Frontal cortex (tissue), 3 donors: ENCODE measurements at regions not wholly inside any gene's neighbourhood (a gene's known extent, or its start where the extent isn't known, plus 50 kb on each side); places are given as distances from the start of the nearest gene placed in this dataset.

Experiments used
- DNase-seq, 2 donors: peaks; one replicate each; pipeline ENCODE4 v3.0.0; 2012; ENCODE audit warnings: low spot score in 2 of 2
- FAIRE-seq: peaks from 2 replicates; lab custom pipeline; 2012; peaks lifted over from hg19 to GRCh38; lab: Jason Lieb, UNC
- donor health status: control.
- donor health status: control.
- donor health status: control.

- no peak for DNase-seq
- no peak for FAIRE-seq
These were observed 125.0 kb upstream of the APC start for GRCh38 chr5:112612663-112613062.

- FAIRE-seq (no peak), DNase-seq (no peak)
These were observed 123.4 kb upstream of the APC start for GRCh38 chr5:112614285-112614684.

- DNase-seq (no peak), FAIRE-seq (no peak)
These were observed 122.7 kb upstream of the APC start for GRCh38 chr5:112614986-112615385.

- DNase-seq = no peak
- no peak for FAIRE-seq
These were observed 120.7 kb upstream of the APC start for GRCh38 chr5:112616812-112617547.

- FAIRE-seq (no peak), DNase-seq (no peak)
These were observed 112.4 kb upstream of the APC start for GRCh38 chr5:112625246-112625645.

GRCh38 chr5:112625689-112626438, 111.8 kb upstream of the APC start:
- FAIRE-seq (no peak), DNase-seq (no peak)

GRCh38 chr5:112626715-112627114, 111.0 kb upstream of the APC start:
- DNase-seq = no peak
- no peak for FAIRE-seq

GRCh38 chr5:112628214-112628980, 109.3 kb upstream of the APC start:
- FAIRE-seq (no peak), DNase-seq (no peak)

GRCh38 chr5:112630246-112631009, 107.3 kb upstream of the APC start:
- no peak for DNase-seq
- no peak for FAIRE-seq

- no peak for DNase-seq
- FAIRE-seq = no peak
These were observed 103.5 kb upstream of the APC start for GRCh38 chr5:112634166-112634565.

- DNase-seq (no peak), FAIRE-seq (no peak)
These were observed 102.9 kb upstream of the APC start for GRCh38 chr5:112634796-112635195.

GRCh38 chr5:112635276-112635675, 102.4 kb upstream of the APC start:
- FAIRE-seq = no peak
- DNase-seq = no peak

GRCh38 chr5:112635771-112636731, 101.6 kb upstream of the APC start:
- DNase-seq (no peak), FAIRE-seq (no peak)

- FAIRE-seq (no peak), DNase-seq (no peak)
These were observed 100.9 kb upstream of the APC start for GRCh38 chr5:112636751-112637150.

- no peak for DNase-seq
These were observed 100.3 kb upstream of the APC start for GRCh38 chr5:112637343-112637742.

GRCh38 chr5:112640546-112640945, 97.1 kb upstream of the APC start:
- FAIRE-seq (no peak), DNase-seq (no peak)

More at GRCh38 chr5:112637343-112637742, 100.3 kb upstream of the APC start:
- no peak for FAIRE-seq

- FAIRE-seq = no peak
- no peak for DNase-seq
These were observed 96.1 kb upstream of the APC start for GRCh38 chr5:112641515-112642110.

GRCh38 chr5:112642885-112643284, 94.8 kb upstream of the APC start:
- DNase-seq (no peak), FAIRE-seq (no peak)
